Esophagus squamous epithelium (tissue), 4 donors: ENCODE measurements at regions not wholly inside any gene's neighbourhood (a gene's known extent, or its start where the extent isn't known, plus 50 kb on each side); places are given as distances from the start of the nearest gene placed in this dataset.

ENCODE experiments used
- POLR2A ChIP-seq, 4 donors: fragments of 450-650 bp; IDR thresholded peaks; one replicate each; pipeline ENCODE4 v1.6.1; 2017; ENCODE audit warnings: antibody characterized with exemption in 4 of 4, mild to moderate bottlenecking in 4 of 4, moderate library complexity in 3 of 4
- TF ChIP-seq, protein P1 (sequence below), 6 experiments: fragments of 450-650 bp in 4 of 6; fragments of 200-600 bp in 2 of 6; sonication (generic) in 2 of 6; IDR thresholded peaks; one replicate each; pipeline ENCODE4 v1.5.1; 2016 to 2019; ENCODE audit warnings: antibody characterized with exemption in 6 of 6, mild to moderate bottlenecking in 4 of 6, moderate library complexity in 4 of 6

DNA sequence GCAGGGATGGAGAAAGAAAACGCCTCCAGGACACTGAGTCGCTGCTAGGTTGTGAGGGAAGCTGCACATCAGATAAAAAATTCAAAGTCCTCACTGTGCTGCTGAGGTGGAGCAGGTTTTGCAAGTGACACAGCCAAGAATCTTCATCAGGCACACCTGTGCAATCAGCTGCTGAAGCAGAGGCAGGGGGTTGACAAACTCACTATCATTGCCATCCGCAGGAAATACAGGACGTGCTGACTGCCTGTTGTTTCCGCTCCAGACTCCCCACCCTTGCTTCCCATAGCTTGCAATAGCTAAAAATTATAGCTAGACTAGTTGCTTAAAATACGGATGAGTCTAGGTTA is 147.8 kb upstream of the FHL2 start:
- TF ChIP-seq, protein P1, sequence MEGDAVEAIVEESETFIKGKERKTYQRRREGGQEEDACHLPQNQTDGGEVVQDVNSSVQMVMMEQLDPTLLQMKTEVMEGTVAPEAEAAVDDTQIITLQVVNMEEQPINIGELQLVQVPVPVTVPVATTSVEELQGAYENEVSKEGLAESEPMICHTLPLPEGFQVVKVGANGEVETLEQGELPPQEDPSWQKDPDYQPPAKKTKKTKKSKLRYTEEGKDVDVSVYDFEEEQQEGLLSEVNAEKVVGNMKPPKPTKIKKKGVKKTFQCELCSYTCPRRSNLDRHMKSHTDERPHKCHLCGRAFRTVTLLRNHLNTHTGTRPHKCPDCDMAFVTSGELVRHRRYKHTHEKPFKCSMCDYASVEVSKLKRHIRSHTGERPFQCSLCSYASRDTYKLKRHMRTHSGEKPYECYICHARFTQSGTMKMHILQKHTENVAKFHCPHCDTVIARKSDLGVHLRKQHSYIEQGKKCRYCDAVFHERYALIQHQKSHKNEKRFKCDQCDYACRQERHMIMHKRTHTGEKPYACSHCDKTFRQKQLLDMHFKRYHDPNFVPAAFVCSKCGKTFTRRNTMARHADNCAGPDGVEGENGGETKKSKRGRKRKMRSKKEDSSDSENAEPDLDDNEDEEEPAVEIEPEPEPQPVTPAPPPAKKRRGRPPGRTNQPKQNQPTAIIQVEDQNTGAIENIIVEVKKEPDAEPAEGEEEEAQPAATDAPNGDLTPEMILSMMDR (IDR thresholded peaks at IDR 0.05) = no peak
- no peak for TF ChIP-seq POLR2A (IDR thresholded peaks at IDR 0.05)
